HUDEP-2 (cell line): ENCODE measurements at regions not wholly inside any gene's neighbourhood (a gene's known extent, or its start where the extent isn't known, plus 50 kb on each side); places are given as distances from the start of the nearest gene placed in this dataset.
"Not testable (repeated sequence)": the region's sequence is repeated elsewhere in the genome, so short reads cannot be mapped to it uniquely, and the experiment has no call there.

Experiments
- DNase-seq, 76 experiments: peaks; one replicate each; lab custom pipeline; 2025; ENCODE audit not compliant: unreplicated experiment in 76 of 76; lab: John Stamatoyannopoulos, UW

DNA sequence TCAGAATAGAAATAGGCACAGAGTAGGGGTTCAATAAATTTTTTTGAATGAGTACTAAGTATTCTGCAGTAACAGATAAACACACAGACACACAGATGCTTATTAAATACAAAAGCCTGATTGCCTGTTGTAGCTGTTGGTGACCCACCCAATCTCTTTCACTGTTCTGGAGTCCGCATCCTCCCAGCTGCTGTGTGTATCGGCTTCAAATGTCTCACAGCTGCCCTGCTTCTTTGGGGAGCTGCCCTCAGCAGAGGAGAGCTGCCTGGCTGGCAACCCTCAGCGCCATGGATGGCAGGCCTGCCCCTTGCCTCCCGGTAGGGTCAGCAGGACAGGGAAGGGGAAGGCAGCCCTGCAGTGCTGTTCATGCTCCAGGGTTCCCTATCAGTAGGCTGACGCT, 50.5 kb upstream of the PRNP start:
- no peak for DNase-seq

DNA sequence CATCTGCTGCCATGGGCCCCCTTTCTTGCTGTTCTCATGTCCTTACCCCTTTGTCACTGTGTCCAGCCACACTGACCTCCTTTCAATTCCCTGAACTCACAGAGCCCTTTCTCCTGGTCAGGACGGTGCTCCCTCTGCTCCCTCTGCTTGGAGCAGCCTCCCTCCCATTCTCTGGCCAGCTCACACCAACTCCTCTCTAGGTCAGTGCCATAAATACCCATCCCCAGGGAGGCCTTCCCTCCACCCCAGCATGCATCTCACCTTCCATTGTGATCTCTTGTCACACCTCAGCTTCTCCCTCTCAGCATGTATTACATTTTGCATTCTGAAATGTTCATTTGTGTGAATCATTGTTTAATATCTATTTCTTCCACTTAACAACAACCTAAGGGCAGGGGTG, 50.9 kb upstream of the PRNP start:
- no peak for DNase-seq

DNA sequence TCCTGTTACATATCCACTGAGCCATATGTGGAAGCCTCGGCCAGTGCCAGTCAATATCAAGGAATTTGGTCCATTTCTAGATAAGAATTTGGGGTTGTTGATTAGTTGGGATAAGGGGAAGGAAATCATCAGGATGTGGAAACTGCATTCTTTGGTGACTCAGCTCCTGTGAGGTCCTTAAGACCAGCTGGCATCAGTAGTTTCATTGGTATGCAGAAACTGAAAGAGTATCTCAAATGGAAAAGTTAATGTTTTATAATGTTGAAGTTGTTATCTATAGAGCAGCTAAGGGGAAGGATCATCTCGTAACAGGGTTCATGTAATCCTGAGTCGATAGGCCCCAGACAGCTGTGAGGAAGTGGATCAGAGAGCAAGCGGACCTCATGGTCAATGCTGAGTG, 52.5 kb upstream of the PRNP start:
- DNase-seq = no peak

DNA sequence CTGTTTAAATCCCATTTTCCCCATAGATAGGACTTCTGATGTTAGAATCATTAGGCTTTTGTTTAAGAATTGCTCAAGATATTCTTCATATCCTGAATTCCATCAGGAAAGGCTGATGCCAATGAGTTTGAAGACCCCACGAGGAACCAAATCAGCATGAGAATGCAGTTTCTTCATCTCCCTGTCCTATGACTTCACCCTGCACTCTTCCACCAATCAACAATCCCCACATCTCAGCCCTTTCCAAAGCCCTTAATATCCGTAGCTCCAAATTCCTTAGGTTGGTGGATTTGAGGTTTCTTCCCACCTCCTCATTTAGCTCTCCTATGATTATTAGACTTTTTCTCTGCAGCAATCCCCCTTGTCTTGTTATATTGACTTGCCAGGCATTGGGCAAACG, 52.9 kb upstream of the PRNP start:
- no peak for DNase-seq

DNA sequence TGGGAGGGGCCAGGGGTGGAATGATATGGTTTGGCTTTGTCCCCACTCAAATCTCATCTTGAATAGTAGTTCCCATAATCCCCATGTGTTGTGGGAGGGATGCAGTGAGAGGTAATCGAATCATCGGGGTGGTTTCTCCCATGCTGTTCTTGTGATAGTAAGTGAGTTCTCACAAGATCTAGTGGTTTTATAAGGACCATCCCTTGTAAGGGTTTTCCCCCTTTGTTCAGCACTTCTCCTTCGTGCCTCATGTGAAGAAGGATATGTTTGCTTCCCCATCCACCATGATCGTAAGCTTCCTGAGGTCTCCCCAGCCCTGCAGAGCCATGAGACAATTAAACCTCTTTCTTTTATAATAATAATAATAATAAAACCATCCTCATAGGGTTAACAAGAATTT, 53.4 kb upstream of the PRNP start:
- DNase-seq = no peak

DNA sequence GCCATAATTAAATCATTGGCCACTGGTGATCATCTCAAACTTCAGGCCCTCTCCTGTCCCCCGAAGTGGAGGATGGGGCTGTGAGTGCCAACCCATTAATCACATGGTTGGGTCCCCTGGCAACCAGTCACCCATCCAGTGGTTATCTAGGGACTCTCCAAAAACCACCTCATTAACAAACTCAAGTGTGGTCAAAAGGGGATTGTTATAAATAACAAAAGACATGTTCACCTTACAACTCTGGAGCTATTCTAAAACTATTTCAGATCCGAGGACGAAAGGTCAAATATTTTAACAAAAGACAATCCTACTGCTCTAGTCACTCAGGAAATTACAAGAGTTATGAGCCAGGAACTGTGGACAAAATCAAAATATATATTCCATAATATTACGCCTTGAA, 60.0 kb upstream of the PRNP start:
- DNase-seq = no peak

DNA sequence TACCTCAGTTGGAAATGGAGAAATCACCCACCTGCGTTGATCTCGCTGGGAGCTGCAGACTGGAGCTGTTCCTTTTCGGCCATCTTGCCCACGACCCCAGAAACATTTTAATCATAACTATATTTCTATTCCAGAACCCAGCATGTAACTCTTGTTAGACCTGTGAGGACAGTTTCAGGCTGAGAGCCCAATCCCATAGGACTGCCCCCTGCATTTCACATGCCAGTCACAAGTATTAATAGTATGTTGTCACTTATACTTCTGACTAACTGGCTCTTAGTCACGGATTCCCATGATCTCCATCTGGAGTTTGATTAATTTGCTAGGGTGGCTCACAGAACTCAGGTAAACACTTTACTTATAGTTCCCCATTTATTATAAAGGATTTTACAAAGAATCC, 60.6 kb upstream of the PRNP start:
- DNase-seq = no peak

DNA sequence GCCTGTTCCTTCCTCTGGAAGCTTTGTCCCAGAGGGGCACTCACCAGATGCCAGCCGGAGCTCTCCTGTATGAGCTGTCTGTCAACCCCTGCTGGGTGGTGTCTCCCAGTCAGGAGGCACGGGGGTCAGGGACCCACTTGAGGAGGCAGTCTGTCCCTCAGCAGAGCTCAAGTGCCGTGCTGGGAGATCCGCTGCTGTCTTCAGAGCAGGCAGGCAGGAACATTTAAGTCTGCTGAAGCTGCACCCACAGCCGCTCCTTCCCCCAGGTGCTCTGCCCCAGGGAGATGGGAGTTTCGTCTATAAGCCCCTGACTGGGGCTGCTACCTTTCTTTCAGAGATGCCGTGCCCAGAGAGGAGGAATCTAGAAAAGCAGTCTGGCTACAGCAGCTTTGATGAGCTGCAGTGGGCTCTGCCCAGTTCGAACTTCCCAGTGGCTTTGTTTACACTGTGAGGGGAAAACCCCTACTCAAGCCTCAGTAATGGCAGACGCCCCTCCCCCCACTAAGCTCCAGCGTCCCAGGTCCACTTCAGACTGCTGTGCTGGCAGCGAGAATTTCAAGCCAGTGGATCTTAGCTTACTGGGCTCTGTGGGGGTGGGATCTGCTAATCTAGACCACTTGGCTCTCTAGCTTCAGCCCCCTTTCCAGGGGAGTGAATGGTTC, 61.5 kb upstream of the PRNP start:
- DNase-seq = not testable (repeated sequence)

DNA sequence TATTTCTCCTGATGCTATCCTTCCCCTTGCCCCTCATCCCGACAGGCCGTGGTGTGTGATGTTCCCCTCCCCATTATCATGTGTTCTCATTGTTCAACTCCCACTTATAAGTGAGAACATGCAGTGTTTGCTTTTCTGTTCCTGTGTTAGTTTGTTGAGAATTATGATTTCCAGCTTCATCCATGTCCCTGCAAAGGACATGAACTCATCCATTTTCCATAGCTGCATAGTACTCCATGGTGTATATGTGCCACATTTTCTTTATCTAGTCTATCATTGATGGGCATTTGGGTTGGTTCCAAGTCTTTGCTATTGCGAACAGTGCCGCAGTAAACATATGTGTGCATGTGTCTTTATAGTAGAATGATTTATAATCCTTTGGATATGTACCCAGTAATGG, 67.1 kb upstream of the PRNP start:
- not testable (repeated sequence) for DNase-seq

DNA sequence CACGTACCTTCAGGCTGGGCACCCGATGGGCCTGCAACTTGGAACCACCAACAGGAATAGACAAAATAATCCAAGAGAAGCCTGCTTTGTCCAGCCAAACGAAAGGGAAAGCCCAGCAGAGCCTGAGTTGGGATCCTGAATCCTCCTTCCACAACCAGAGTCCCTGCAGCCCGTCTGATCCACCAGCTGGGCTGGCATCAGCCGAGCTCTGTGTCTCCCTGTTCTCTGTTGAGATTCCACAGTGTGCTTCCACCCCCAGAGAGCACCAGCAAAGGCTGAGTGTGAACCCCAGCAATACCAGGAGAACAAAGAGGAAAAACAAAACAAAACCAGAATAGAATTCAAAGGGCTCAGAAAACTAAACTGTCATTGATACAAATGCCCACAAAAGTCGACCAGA, 68.8 kb upstream of the PRNP start:
- no peak for DNase-seq

DNA sequence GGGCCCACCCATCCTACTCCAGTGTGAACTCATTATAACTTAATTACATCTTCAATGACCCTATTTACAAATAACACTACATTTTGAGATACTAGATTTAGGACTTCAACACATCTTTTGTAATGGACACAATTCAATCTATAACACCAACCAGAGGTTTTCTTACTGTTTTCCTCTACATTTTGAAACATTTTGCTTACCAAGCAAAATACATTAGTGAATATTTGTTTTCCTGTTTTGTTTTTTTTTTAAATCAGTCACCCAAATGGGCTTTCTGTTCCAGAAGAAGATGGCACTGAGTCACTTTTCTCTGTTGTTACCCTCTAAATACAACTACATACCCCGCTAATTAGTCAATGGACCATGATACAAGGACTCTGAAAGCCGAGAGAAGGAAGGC, 69.2 kb upstream of the PRNP start:
- no peak for DNase-seq

DNA sequence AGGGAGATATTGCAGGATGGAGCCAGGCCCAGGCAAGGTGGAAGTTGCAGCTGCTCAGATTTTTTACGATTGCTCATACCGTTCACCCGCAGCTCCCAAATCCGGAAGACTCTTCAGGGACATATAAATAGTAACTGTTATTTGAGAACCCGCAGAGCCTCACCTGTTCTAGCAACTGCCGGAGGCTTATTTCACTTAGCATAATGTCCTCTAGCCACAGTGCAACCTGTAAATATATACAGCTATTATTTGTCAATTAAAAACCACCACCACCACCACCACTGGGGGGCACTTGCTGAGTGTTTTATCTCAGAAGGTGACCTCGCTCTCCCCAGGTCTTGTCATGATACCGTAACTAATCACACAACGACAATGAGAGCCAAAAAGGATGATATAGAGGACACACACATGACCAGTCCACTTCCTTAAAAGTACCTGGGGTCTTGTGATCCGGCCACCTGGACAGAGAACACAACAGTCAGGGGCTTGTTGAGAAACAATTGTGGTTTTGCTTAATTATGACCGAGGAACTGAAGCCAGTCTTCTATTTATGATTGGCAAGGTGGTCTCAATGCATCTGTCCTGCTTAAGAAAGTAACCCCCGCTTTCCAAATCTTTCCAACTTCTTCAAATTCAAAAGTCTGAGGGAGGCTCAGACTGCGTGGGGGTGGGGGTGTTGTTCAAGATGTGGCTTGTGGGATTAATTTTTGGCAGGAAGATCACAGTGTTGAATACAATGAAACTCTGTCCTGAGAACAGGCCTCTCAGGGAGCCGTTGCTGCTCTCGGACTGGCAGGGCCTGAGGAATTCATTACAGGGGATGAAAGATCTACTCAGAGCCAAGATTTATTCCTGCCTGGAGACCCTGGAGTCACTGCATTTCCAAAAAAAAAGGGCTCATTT, 72.3 kb upstream of the PRNP start:
- DNase-seq = peak in 42 of 76 experiments; percentile 2 to 61 (median 24)

DNA sequence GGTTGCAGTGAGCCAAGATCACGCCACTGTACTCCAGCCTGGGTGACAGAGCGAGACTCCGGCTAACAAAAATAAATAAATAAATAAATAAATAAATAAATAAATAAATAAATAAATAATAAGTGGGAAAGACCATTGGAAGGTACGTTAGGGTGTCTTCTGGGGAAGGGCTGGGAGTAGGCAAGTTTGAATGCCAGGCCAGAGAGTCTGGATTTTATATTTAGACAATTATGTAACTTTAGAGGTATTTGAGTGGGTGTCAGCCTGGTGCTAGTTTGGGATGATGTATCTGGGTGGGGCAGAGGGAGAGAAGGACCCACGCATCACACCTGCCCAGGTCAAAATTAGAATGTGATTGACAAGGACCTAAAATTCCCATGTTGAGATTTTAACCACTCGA, 73.1 kb upstream of the PRNP start:
- DNase-seq = no peak

DNA sequence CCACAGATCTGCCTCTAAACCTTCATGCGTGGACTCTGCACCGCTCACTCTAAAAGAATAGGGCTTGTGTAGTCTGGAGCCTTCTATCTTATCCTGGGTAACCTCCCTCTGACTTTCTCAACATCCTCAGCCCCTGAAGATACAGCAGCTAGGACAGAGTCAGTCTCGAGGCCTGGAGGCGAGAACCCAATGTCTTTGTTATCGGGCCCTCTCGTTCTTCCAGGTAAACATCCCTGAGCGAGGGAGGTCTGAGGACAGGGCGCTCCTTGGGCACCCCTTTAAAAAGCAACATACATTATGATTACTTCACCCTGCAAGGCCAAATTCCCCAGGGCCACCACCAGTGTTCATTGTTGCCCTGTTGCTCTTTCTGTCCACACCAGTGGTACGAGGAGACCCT, 75.4 kb upstream of the PRNP start:
- DNase-seq = no peak

DNA sequence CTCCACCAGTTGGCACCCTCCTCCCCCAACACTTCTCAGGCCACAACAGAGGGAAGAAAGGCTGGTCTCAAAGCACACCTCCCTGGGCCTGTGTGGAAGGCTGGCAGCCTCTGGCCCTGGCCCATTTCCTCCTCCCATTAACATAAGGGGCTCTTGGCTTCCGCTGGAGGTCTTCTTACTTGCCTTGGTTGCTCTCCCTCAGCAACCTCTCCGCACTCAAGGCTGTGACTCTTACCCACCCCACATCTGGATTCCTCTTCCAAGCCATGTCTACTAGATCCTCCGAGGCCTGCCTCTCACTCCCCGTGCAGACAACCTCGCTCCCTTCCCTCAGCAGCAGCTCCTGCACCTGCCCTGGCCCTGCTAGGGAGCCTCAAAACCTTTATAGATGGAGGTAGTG, 76.7 kb upstream of the PRNP start:
- no peak for DNase-seq

DNA sequence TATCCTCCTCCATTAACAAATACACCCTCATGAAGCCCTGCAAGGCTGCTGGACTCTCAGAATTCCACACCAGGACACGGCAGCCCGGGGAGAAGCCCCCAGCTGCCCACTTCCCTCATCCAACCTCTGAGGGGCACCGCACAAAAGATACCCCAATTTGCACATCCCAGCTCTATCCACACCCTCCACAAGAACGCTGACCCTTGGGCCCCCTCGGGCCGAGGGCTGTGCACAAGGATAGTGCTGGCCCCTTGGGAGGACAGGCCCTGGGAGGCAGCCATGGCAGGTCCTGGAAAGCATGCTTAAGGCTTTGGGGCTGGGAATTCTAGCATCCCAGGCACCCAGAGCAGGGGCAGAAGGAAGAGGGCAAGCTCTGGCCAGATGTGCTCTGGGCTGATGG, 77.4 kb upstream of the PRNP start:
- DNase-seq = no peak

DNA sequence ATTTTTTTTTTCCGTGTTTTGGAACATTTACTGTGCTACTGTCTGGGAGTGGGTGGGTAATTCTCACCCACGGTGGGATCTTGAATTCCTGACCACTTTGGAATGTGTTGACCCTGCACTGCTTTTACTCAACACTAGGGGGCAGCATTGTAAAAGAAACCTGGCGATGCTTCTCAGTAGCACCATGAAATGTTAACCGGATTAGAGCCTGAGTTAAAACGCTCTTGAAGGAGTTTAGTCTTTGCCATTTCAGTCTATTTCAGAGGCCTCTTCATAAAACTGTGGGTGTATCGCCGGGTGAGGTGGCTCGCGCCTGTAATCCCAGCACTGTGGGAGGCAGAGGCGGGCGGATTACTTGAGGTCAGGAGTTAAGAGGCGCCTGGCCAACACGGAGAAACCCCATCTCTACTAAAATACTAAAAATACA, 79.0 kb upstream of the PRNP start:
- DNase-seq = peak in 37 of 76 experiments; percentile 1 to 58 (median 17)

DNA sequence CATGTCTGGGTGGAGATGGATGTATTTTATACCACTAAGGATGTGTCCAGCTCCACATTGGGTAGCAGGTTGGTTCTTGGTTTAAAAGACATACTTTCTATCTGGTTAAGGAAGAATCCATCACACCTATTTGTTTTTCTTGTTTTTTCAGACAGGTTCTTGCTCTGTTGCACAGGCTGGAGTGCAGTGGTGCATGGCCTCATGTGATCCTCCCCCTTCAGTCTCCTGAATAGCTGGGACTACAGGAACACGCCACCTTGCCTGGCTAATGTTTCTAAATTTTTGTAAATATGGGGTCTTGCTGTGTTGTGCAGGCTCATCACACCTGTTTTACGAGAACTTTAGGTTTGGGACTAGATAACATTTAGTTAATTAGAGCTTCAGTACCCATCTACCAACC, 80.2 kb upstream of the PRNP start:
- DNase-seq = no peak

DNA sequence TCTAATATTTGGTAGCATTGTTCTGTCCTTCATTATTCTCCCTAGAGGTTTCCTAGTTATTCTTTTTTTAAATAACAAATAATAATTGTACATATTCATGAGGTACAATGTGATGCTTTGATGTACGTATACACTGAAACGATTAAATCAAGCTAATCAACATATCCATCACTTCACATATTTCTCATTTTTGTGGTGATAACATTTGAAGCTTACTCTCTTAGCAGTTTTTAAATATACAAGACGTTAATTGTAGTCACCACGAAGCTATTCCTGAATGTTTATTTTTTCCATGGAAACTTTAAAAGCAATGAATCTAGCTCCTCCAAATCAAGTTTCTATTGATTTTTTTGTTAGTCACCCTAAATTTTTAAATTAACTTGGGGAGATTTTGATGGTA, 81.1 kb upstream of the PRNP start:
- DNase-seq = no peak

DNA sequence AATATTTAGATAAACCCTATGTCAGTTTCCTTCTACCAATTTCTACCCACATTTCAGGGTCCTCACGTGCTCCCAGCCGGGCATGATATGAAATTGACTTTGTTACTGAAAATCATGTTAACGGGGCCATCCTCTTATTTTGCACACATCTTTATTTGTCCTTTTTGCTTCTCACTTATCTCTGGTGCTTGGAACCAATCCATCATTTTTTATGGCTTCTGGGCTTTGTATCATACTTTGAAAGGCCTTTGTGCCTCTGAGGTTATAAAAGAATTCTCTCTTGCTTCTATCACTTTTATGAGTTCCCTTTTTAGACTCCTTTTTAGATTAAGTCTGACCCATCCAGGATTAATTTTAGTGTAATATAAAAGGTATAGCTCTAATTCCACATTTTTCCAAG, 81.7 kb upstream of the PRNP start:
- DNase-seq = no peak

DNA sequence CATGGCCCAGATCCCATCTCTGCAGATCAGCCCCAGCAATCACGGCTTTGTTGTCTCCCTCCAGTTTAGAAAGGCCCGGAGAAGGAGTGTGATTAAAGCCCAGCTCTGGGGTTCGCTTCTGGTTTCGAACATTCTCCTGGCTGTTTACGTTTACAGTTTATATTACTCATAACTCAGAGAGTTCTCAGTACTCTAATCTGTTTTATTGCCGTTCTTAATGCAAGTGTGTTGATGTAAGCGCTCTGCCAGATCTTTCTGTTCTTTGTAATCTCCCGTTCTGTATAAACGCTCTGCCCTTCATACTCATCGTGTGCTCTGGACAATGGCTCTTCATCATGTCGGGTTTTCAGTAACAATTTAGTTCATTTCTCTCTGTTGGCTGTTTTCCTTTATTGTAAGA, 82.5 kb upstream of the PRNP start:
- DNase-seq = no peak

DNA sequence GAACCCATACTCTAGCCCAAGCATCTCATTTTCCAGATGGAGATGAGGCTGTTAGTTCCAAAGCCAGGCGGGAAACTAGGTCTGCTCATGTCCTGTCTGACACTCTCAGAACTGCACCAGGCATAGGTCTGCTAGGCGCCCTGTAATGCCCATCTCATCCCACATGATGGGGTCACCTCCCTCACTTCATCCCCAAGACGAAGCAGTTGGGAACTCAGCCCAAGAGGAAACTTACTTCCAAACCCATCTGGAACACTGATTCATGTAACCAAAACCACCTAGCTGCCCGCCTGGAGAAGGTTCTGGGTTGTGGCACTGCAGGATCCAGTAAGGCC, 84.0 kb upstream of the PRNP start:
- DNase-seq = no peak
